Fibroblast of lung (primary cell): ENCODE measurements at regions not wholly inside any gene's neighbourhood (a gene's known extent, or its start where the extent isn't known, plus 50 kb on each side); places are given as distances from the start of the nearest gene placed in this dataset.
"Not testable (repeated sequence)": the region's sequence is repeated elsewhere in the genome, so short reads cannot be mapped to it uniquely, and the experiment has no call there.

Experiments
- EZH2 ChIP-seq: IDR thresholded peaks from 2 replicates; pipeline ENCODE4 v1.5.1; 2012; ENCODE audit warnings: low read length, control low read depth, mild to moderate bottlenecking; ENCODE audit errors: missing control alignments
- TF ChIP-seq, protein P1 (sequence below), 2 donors: IDR thresholded peaks in 1 of 2; conservative IDR thresholded peaks in 1 of 2; 1 replicate in 1 of 2; 2 replicates in 1 of 2; pipeline ENCODE4 v1.5.1; 2011 to 2012; ENCODE audit warnings: low read length in 2 of 2, control low read depth in 1 of 2, inconsistent platforms in 1 of 2, low read depth in 1 of 2, mild to moderate bottlenecking in 1 of 2

- TF ChIP-seq, protein P1, sequence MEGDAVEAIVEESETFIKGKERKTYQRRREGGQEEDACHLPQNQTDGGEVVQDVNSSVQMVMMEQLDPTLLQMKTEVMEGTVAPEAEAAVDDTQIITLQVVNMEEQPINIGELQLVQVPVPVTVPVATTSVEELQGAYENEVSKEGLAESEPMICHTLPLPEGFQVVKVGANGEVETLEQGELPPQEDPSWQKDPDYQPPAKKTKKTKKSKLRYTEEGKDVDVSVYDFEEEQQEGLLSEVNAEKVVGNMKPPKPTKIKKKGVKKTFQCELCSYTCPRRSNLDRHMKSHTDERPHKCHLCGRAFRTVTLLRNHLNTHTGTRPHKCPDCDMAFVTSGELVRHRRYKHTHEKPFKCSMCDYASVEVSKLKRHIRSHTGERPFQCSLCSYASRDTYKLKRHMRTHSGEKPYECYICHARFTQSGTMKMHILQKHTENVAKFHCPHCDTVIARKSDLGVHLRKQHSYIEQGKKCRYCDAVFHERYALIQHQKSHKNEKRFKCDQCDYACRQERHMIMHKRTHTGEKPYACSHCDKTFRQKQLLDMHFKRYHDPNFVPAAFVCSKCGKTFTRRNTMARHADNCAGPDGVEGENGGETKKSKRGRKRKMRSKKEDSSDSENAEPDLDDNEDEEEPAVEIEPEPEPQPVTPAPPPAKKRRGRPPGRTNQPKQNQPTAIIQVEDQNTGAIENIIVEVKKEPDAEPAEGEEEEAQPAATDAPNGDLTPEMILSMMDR (conservative IDR thresholded peaks at IDR 0.05 in 1 of 2, IDR thresholded peaks at IDR 0.05 in 1 of 2; ENCODE audit: low read depth in 1 of 2, low read length in 2 of 2): not testable (repeated sequence)
- TF ChIP-seq EZH2: not testable (repeated sequence)
Observed at GRCh38 chr20:20784450-20784849, 72.0 kb upstream of the RALGAPA2 start.
